NCI-H1694 treated with DMSO at 0.1 percent for 48 hours (cell line): ENCODE measurements at regions not wholly inside any gene's neighbourhood (a gene's known extent, or its start where the extent isn't known, plus 50 kb on each side); places are given as distances from the start of the nearest gene placed in this dataset.
"Not testable (repeated sequence)": the region's sequence is repeated elsewhere in the genome, so short reads cannot be mapped to it uniquely, and the experiment has no call there.

Source experiments
- DNase-seq: peaks from one replicate; lab custom pipeline; 2025; lab: John Stamatoyannopoulos, UW

DNA sequence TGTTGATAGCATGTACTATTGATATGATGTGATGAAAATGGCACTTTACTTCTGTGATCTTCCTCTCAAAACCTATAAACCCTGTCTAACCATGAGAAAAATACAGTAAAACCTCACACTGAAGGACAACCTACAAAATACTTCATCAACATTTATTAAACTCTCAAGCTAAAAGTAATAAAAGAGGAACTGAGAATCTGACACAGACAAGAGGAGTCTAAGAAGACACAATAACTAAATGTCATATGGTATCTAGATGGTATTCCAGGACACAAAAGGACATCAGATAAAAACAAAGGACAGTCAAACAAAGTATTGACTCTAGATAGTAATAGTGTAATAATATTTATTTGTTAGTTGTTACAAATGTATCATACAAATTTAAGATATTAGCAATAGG lies 655.3 kb downstream of the SH3BGRL start:
- no peak for DNase-seq

DNA sequence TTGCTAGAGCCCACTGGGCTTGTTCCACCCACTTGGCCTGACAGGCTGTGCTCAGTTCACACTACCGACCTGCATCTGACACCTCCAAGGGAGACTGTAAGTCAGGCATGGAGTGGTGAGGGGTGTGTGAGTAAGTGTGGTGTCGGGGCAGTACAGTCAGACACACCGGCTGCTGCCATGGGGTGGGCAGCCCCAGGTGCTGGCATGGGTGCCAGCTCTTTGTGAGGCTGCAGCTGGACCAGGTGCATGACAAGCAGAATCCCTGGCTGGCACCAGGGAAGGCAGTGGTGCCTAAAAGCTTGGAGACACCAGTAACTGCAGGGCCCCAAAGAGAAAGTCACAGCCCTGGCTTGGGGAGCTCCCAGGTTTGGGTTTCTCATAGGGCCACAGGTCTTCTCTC lies 665.0 kb downstream of the SH3BGRL start:
- DNase-seq = no peak

DNA sequence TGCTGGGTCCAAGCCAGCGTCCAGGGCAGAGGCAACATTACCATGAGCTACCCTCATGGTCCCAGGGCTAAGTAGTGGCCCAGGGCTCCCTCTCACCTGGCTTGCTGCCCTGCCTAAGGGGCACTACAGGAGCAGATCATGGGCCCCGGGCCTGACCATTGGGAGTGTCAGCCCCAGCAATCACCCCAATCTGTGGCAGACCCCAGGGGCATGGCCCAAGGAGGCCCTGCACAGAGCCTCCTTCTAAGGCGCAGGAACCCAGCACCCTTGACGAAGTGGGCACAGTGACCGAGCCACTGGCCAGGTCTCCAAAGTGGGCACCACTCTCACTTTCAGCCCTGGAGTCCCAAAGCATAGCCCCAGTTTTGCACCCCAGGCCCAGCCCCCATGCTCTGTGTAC lies 667.1 kb downstream of the SH3BGRL start:
- no peak for DNase-seq

DNA sequence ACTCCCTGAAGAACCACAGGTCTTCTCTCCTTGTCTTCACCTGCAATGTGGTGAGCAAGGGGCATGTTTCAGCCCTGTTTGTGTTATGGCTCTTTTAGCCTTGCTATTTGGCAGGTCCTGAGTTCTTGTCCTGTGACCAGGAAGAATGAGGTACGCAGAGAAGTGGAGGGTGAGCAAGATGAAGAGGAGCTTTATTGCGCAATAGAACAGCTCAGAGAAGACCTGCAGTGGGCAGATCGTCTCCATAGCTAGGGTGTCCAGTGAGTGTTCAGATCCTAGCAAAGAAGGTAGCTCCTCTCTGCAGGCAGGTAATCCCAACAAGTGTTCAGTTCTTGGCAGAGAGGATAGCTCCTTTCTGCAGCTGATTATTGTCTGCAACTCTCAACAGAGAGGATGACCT lies 672.9 kb downstream of the SH3BGRL start:
- DNase-seq = no peak

DNA sequence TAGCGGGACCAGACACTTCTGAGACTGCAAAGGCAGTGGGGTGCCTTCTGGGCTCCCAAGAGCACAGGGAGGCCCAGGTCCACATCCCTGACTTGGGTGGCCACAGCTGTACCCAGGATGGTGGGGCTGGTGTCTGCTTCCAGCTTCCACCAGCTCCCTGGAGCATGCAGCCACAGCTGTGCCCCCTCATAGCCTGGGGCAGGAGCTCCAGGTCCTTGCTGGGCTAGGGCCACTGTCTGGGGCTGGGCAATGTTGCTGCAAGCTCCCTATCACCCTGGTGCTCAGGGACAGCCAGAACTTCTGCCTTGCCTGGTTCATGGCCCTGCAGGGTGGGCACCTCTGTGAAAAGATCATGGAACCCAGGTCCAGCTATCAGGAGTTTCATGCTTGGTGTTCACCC lies 673.9 kb downstream of the SH3BGRL start:
- no peak for DNase-seq

DNA sequence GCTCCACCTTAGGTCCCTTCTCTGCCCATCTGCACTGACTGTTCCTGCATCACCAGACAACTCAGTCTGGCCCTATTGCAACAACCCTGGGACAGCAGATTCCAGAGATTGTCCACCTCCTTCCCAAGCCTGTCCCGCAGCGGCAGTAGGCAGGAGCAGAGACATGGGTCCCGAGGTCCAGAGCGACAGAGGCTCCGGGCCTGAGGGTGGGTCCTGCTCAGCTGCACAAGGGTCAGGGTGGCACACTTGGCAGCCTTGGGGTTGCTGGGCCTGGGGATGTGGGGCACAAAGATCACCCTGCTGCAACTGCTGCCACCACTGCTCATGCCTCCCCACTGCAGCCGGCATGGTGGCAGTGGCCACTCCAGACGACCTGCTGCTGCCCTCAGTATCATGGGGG lies 674.5 kb downstream of the SH3BGRL start:
- DNase-seq = no peak

DNA sequence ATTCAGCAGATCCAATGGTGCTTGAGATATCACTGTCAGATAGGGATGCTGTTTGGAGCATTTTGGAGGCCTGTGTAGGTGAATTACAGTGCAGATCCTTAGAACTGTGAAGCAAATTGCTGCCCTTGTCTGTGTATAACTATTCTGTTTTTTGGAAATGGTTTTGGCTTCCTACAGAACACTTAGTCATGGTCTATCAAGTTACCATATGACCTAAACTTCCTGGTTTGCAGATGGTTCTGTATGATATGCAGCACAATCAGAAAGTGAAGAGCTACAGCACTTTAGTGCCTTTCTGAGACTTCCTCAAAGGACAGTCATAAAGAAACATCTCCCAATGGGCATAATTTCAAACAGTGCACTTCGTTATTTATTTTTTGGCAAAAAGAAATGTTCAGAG lies 688.6 kb downstream of the SH3BGRL start:
- no peak for DNase-seq

DNA sequence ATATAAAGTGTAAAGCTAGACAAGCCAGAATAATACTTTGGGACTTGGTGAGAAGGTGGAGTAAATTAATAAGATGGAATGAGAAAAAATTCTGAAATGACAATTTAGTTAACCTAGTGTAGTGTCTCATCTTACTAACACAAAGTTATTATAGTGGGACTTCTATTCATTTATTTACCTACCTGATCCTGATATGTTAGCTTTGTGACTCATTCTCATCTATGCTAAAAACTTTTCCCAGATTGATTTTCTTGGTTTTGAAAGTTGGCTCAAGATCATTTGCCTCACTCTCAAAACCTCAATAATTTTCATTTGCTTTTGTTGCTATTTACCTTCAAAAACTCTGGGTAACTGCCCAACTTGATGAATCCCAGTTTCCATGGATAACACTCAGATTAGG lies 698.6 kb downstream of the SH3BGRL start:
- DNase-seq = no peak

DNA sequence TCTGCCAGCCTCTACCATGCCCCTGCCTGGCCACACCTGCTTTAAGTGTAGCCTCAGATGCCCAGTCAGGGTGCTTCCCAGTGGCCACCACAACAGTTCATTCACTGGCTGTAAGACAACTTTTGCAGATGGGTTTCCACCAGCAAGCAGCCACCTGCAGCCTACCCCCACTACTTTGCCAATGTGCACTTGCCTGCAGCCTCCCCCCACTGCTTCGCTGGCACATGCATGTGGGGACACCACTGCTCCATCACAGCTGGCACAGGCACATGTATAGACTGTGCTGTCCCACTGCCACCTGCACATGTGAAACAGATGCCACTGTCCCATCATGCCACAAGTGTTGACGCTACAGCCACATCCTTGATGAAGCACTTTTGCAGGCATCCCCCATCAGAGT lies 723.9 kb downstream of the SH3BGRL start:
- no peak for DNase-seq

DNA sequence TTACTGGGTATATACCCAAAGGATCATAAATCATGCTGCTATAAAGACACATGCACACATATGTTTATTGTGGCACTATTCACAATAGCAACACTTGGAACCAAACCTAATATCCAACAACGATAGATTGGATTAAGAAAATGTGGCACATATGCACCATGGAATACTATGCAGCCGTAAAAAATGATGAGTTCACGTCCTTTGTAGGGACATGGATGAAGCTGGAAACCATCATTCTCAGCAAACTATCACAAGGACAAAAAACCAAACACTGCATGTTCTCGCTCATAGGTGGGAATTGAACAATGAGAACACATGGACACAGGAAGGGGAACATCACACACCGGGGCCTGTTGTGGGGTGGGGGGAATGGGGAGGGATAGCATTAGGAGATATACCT lies 744.0 kb downstream of the SH3BGRL start:
- not testable (repeated sequence) for DNase-seq

DNA sequence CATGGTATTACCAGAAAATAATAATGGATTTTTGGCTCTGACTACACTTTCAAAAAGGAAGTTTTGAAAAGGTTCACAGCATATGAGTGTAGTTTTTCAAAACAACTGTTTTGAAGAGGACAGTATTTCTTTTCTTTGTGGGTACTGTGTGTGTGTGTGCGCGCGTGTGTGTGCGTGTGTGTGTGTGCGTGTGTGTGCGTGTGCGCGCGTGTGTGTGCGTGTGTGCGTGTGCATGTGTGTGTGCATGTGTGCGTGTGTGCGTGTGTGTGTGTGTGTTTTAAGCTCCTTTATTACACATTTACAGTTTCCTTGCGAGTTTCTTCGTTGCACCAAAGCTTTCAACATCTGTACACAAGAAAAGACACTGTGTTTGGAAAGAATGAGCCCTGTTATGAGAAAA lies 755.4 kb downstream of the SH3BGRL start:
- DNase-seq = no peak

DNA sequence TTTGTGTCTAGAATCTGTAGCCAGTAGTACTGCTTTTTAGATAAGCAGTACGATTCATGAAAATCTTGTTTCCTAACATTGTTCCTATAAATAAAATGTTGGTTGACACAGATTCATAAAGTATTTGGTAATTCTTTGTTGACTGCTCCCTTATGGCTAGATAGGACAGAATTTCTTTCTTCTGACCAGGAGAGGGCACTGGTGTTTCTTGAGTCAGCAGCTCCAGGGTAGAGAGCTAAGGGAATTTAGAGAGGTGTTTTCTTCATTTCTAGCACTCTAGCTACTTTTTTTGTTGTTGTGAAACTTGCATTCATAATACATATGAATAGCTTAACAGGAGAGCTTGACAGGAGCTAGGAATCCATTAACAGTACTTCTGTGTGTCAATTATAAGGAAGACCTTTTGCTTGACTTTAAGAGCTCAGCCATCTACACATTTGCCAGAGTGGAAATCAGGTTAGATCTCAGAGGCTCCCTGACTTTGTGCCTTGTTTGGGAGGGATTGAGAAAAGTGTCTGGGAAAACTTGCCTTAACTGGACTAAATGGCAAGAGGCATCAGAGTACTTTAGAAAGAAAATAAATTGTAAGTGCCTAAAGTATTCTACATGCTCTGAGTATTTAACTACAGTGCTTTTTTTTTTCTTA lies 756.1 kb downstream of the SH3BGRL start:
- DNase-seq = peak; percentile 18

DNA sequence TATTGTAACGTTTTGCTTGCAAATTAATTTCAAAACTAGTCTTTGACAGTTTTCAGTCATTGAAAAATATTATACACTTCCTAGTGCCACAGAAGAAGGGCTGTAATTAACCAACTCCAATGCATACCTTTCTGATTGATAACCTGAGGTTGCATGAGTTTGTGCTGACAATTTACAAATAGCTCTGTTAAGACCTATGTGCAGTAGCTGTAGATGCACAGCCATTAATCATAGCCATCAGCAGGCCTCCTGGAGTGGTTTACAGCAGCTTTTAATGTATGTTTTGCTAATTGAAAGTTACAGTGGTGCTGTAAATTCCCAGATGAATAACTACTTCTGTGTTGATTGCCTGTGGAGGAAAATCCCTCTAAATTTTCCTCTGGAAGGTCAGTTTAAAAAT lies 758.1 kb downstream of the SH3BGRL start:
- no peak for DNase-seq

DNA sequence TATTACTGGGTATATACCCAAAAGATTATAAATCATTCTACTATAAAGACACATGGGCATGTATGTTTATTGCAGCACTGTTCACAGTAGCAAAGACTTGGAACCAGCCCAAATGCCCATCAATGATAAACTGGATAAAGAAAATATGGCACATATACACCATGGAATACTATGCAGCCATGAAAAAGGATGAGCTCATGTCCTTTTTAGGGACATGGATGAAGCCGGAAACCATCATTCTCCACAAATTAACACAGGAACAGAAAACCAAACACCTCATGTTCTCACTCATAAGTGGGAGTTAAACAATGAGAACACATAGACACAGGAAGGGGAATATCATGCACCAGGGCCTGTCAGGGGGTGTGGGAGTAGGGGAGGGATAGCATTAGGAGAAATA lies 772.5 kb downstream of the SH3BGRL start:
- DNase-seq = not testable (repeated sequence)

DNA sequence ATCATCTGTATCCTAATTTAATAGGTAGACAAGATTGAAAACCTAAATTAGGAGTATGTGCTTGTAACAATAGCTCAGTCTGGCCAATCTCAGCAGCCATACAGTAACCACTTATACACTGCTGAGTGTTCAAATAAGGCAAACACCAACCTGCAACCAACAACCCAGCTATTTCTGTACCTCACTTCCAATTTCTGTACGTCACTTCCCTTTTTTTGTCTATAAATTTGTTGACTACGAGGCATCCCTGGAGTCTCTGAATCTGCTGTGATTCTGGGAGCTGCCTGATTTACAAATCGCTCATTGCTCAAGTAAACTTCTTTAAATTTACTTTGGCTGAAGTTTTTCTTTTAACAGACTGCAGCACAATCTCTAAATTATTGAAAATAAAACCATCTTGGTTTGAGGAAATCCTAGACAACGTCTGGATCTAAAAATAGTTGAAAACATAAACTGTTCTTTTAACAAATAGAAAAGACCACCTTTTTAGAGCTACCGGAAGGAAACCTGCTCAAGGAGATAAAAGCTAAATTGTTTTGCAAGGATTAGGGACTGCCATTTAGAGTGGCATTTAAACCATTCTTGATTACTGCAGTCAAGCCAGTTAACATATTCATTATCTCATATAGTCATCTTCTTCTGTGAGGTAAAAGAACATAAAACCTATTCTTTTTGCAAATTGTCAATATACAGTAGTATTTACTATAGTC lies 778.1 kb downstream of the SH3BGRL start:
- no peak for DNase-seq

DNA sequence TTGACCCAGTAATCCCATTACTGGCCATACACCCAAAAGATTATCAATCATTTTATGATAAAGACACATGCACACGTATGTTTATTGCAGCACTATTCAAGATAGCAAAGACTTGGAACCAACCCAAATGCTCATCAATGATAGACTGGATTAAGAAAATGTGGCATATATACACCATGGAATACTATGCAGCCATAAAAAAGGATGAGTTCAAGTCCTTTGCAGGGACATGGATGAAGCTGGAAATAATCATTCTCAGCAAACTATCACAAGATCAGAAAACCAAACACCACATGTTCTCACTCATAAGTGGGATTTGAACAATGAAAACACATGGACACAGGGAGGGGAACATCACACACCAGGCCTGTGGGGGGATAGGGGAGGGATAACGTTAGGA lies 785.3 kb downstream of the SH3BGRL start:
- DNase-seq = not testable (repeated sequence)

DNA sequence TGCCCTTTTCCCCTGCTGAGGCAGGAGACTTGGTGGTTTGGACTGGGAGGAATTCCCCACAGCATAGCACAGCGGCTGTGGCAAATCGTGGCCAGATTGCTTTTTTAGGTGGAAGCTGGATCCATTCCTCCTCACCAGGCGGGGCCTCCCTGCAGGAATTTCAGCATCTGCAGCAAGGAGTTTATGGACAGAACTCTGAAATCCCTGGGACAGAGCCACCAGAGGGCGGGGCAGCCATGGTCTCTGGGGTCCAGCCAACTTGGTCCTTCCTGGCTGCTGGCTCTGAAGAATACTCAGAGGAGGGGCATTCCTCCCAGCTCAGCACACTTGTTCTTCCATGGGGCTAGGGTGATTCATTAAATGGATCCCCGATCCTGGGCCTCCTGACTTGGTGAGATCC lies 794.3 kb downstream of the SH3BGRL start:
- DNase-seq = no peak

DNA sequence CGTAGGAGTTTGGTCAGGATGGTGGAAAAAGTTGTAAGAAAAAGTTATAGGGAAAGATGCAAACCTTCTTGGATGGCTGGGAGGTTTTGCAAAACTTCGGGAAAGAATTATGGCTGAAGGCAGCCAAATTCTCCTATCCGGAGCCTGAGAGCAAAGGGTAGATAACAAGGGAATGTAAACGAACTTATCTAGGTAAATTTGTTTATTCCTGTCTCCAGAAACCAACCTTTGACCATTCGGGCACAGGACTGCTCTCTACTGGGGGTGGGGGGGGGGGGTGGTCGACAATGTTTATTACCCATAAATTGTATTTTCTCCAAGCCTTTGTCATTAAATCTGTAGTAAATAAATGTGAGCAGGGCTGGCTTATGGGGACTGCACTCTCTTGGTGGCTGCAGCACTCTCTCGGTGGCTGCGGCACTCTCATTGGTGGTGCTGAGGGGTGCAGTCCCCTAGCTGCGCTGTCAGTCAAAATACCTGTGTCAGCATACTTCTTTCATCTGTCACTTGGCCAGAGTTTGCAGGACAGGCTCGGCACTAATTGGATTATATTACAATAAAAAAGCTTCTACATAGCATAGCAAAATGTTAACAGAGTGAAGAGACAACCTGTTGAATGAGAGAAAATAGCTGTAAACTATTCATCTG lies 827.8 kb downstream of the SH3BGRL start:
- no peak for DNase-seq

DNA sequence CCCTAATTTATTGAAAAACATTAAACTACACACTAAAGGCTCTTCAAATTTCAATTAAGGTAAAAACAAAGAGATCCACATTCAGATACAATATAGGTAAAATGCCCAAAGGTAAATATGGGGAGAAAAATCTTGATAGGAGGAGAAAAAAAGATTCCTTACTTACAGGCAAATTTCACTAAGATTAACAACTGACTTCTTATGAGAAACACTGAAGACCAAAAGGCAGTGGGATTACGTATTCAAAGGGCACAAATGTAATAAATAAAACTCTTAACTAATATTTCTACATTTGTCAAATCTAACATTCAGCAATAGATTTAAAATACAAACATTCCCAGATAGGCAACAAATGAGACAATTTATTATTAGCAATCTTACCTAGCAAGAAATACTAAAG lies 829.3 kb downstream of the SH3BGRL start:
- DNase-seq = no peak

DNA sequence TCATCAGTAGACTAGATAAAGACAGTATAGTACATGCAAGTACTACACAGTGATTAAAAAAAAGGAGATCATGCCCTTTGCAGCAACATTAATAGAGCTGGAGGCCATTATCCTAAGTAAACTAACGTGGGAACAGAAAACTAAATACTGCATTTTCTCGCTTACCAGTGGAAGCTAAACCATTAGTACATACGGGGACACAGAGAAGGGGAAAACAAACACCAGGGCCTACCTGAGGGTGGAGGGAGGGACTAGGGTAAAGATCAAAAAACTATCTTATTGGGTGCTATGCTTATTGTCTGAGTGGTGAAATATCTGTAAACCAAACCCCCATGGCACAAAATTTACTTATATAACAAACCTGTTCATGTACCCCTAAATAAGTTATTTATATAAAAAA lies 836.9 kb downstream of the SH3BGRL start:
- no peak for DNase-seq

DNA sequence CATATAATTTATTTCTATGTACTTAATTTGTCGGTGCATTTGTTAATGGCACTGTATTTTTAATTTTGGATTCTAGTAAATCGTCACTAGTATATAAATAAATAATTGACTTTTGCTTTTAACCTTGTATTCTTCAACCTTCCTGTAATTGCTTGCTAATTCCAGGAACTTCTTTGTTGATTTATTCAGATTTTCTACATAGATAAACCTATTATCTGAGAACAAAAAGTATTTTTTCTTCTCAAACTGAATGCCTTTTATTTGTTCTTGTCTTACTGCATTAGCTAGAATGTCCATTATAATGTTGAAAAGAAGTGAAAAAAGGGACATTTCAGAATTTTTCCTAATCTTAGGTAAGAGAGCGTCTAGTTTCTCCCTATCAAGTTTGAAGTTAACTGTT lies 839.1 kb downstream of the SH3BGRL start:
- DNase-seq = no peak

DNA sequence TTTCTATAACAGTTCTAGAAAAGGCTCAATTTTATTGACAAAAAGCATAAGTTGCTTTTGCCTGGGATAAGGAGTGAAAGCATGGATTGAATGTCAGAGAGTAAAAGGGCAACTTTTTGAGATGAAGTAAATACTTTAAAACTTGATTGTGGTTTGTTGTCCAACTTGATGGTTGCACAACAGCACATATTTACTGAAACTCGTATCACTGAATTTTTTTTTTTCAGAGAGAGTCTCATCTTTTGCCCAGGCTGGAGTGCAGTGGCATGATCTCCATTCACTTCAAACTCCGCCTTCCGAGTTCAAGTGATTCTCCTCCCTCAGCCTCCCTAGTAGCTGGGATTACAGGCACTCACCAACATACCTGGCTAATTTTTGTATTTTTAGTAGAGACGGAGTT lies 856.8 kb downstream of the SH3BGRL start:
- no peak for DNase-seq

DNA sequence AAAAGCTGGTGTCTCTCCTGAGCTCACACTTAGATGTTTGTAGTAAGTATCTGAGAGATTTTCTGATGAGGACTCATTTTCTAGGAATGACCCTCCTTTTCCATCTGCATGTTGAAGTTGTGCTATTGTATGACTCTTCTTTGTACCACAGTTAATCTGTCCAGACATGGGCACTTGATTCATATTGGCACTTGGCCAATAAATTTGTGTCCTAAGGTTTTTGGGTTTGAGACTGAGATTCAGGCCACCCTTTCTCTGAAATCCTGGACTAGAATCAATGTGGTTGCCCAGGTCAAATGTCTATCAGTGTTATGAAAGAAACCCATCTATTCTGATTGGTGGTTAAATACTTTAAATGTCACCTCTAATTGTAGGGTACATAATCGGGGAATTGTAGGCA lies 869.0 kb downstream of the SH3BGRL start:
- no peak for DNase-seq

DNA sequence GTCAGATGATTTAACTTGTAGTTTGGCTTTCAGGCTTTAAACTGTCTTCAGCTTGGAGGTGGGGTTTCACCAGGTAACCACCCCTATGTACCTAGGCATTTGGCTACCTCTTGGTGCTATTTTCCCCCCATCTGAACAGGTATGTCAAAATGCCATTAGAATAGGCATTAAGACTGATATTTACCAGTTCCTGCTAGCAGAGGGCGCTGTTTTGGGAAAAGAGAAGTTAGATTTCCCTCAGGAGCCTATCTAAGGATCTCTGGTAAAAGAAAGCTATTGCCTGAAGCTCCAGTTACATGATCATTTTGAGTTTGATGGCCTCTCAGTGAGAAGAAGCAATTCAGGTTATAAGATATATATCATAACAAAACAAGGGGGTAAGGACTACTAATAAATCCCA lies 879.1 kb downstream of the SH3BGRL start:
- no peak for DNase-seq
